Right lobe of liver (tissue), 4 donors: ENCODE measurements at regions not wholly inside any gene's neighbourhood (a gene's known extent, or its start where the extent isn't known, plus 50 kb on each side); places are given as distances from the start of the nearest gene placed in this dataset.

ENCODE experiments used
- CTCF ChIP-seq, 4 donors: fragments of 200-600 bp in 3 of 4; fragments of 450-650 bp in 1 of 4; IDR thresholded peaks; one replicate each; pipeline versions ENCODE4 v1.5.1 to v1.8.0; 2016 to 2022; ENCODE audit warnings: antibody characterized with exemption in 4 of 4, mild to moderate bottlenecking in 2 of 4
- POLR2A ChIP-seq: fragments of 450-650 bp; IDR thresholded peaks from one replicate; pipeline ENCODE4 v1.6.1; 2017; ENCODE audit warnings: antibody characterized with exemption, mild to moderate bottlenecking
- donor health status: DM: no; HTN: no; CAD: no.
- donor health status: DM: no; HTN: no; CAD: no.
- donor health status: DM: no; HTN: yes; CAD: no.

GRCh38 chr5:73369278-73369677 lies 79.3 kb downstream of the FOXD1 start:
- TF ChIP-seq POLR2A (no peak), CTCF (IDR thresholded peaks at IDR 0.05) (no peak)
